ENCODE measurements at regions not wholly inside any gene's neighbourhood (a gene's known extent, or its start where the extent isn't known, plus 50 kb on each side); places are given as distances from the start of the nearest gene placed in this dataset.

DNA sequence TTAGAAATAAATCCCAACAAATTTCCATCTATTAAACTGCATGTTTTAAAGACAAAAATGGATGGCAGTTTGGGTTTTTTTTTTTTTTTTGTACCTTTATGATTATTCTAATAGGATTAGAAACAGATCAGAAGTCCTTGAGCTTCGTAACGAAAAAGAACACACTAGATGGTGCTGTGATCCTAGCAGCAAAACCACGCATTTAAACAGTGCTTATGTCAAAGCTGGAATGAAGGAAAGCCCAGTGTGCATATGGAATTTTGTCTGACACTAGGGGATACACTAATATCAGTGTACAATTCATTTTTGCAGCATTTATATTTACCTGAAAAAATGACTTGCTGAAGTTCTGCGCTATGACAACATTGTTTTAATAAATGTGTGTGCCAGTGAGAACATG lies 229.1 kb downstream of the VEGFC start:
- Histone ChIP-seq H3K27me3 (ENCODE audit: control insufficient read depth in 1 of 2, insufficient read depth in 2 of 2, low read length in 2 of 2) (no peaks in the 10 kb centered on the region), H3K9me3 (ENCODE audit: low read length) (no peaks in the 10 kb centered on the region), H3K4me1 (ENCODE audit: insufficient read depth, low read length) (no peaks in the 10 kb centered on the region), H3K9ac (ENCODE audit: insufficient read depth, low read depth, low read length) (no peak overlapping the region), H3K79me2 (ENCODE audit: insufficient read depth, low read length) (no peaks in the 10 kb centered on the region), H4K20me1 (ENCODE audit: insufficient read depth, low read length) (no peaks in the 10 kb centered on the region), H3K27ac (ENCODE audit: extremely low read length, insufficient read depth, low read length) (no peak overlapping the region), H3K4me2 (ENCODE audit: low read depth, low read length) (no peak overlapping the region), H2AFZ (ENCODE audit: low read length) (no peak overlapping the region), H3K36me3 (replicated peaks in 1 of 2; ENCODE audit: control insufficient read depth in 1 of 2, insufficient read depth in 2 of 2, low read length in 2 of 2) (no peaks in the 10 kb centered on the region), H3K4me3 (replicated peaks in 1 of 3; ENCODE audit: insufficient read depth in 1 of 3, low read depth in 2 of 3, low read length in 3 of 3) (no peak overlapping the region)
- 6% methylated on average over 4 of the region's 4 CpGs for WGBS (ENCODE audit: low lambda C conversion rate)
- intact Hi-C loops (cut with micrococcal nuclease; ENCODE audit: unreplicated experiment), result no loop called here
- FAIRE-seq, result no peak
- DNase-seq (ENCODE audit: low spot score), result no peak
- CTCF ChIA-PET (ENCODE audit: low intra/inter-chr PET ratio, low total read pairs), result no interaction called here
- ATAC-seq, result no peak
- TF ChIP-seq GPN1 (CRISPR knock-in tag; IDR thresholded peaks at IDR 0.05; ENCODE audit: borderline replicate concordance) (no peak), SYNCRIP (IDR thresholded peaks at IDR 0.05; ENCODE audit: insufficient read depth, low read depth, low read length) (no peak), FOXJ3 (CRISPR knock-in tag; IDR thresholded peaks at IDR 0.05; ENCODE audit: borderline replicate concordance) (no peak), YY1 (IDR thresholded peaks at IDR 0.05; ENCODE audit: insufficient read depth, insufficient replicate concordance, low read depth, low read length) (no peak), ZNF629 (CRISPR knock-in tag; conservative IDR thresholded peaks at IDR 0.05) (no peak), PRPF4 (IDR thresholded peaks at IDR 0.05; ENCODE audit: low read depth, low read length, poor library complexity, severe bottlenecking) (no peak), NFIB (CRISPR knock-in tag; IDR thresholded peaks at IDR 0.05; ENCODE audit: borderline replicate concordance) (no peak), NR2C2 (CRISPR knock-in tag; IDR thresholded peaks at IDR 0.05; ENCODE audit: borderline replicate concordance) (no peak), ZNF570 (CRISPR knock-in tag; IDR thresholded peaks at IDR 0.05; ENCODE audit: borderline replicate concordance) (no peak)
- TF ChIP-seq, protein P1, sequence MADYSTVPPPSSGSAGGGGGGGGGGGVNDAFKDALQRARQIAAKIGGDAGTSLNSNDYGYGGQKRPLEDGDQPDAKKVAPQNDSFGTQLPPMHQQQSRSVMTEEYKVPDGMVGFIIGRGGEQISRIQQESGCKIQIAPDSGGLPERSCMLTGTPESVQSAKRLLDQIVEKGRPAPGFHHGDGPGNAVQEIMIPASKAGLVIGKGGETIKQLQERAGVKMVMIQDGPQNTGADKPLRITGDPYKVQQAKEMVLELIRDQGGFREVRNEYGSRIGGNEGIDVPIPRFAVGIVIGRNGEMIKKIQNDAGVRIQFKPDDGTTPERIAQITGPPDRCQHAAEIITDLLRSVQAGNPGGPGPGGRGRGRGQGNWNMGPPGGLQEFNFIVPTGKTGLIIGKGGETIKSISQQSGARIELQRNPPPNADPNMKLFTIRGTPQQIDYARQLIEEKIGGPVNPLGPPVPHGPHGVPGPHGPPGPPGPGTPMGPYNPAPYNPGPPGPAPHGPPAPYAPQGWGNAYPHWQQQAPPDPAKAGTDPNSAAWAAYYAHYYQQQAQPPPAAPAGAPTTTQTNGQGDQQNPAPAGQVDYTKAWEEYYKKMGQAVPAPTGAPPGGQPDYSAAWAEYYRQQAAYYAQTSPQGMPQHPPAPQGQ (CRISPR knock-in tag; IDR thresholded peaks at IDR 0.05; ENCODE audit: borderline replicate concordance), result no peak
- TF ChIP-seq, protein P2, sequence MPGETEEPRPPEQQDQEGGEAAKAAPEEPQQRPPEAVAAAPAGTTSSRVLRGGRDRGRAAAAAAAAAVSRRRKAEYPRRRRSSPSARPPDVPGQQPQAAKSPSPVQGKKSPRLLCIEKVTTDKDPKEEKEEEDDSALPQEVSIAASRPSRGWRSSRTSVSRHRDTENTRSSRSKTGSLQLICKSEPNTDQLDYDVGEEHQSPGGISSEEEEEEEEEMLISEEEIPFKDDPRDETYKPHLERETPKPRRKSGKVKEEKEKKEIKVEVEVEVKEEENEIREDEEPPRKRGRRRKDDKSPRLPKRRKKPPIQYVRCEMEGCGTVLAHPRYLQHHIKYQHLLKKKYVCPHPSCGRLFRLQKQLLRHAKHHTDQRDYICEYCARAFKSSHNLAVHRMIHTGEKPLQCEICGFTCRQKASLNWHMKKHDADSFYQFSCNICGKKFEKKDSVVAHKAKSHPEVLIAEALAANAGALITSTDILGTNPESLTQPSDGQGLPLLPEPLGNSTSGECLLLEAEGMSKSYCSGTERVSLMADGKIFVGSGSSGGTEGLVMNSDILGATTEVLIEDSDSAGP (CRISPR knock-in tag; IDR thresholded peaks at IDR 0.05; ENCODE audit: borderline replicate concordance), result no peak
- in situ Hi-C loops (cut with HindIII; ENCODE audit: extremely low pct_ligation_motif_present, low pct_unique_long_range_greater_than_20kb), result no loop called here
- POLR2A ChIA-PET, result no interaction called here
- no TSS peak for BruUV-seq (replicated peaks)
